Dendritic cell treated with granulocyte-macrophage colony-stimulating factor and Interleukin-4, amounts not matched to agents 40 ng/mL and 50 ng/mL, for 4 days (primary cell): ENCODE measurements at regions not wholly inside any gene's neighbourhood (a gene's known extent, or its start where the extent isn't known, plus 50 kb on each side); places are given as distances from the start of the nearest gene placed in this dataset.

Source experiments
- H3K27ac Mint-ChIP-seq: one replicate; pipeline ENCODE4 v1.8.0; 2022; ENCODE audit warnings: mild to moderate bottlenecking, mixed read lengths
- H3K27me3 Mint-ChIP-seq: one replicate; pipeline ENCODE4 v1.8.0; 2022; ENCODE audit warnings: mild to moderate bottlenecking, mixed read lengths
- H3K36me3 Mint-ChIP-seq: one replicate; pipeline ENCODE4 v1.8.0; 2022; ENCODE audit warnings: low read depth, mixed read lengths
- H3K4me1 Mint-ChIP-seq: one replicate; pipeline ENCODE4 v1.8.0; 2022; ENCODE audit warnings: low read depth, mixed read lengths
- H3K4me3 Mint-ChIP-seq: one replicate; pipeline ENCODE4 v1.8.0; 2022; ENCODE audit warnings: mild to moderate bottlenecking, moderate library complexity, mixed read lengths
- H3K9me3 Mint-ChIP-seq: one replicate; pipeline ENCODE4 v1.8.0; 2022; ENCODE audit warnings: mixed read lengths
- intact Hi-C: fragments of 100-400 bp; cut with micrococcal nuclease; formaldehyde crosslinking; loops from one replicate; pipeline ENCODE4 v1.15.0; 2022

DNA sequence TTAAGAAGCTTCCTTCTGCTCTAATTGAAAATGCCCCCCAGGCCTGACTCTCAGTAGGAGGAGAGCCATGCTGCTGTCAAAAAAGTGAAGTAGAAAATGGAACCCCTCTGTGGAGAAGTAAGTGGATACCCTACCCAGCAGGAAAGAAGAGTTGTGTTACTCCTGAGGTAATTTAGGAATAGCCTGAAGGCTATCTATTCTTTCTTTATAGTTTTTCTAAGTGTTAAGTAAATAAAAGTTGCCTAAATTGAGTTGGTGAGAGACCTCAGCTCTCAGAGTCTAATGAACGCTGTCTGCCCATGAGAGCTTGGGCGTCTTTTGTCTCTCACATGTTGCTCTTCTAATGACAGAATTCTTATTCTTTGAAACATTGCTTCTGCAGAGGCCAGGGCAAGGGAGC lies 116.2 kb downstream of the NSUN3 start:
- H3K27ac Mint-ChIP-seq, result no peak overlapping the region
- no peak overlapping the region for H3K4me3 Mint-ChIP-seq
- no peaks in the 10 kb centered on the region for H3K9me3 Mint-ChIP-seq
- intact Hi-C loops, result no loop called here
- H3K36me3 Mint-ChIP-seq, result no peaks in the 10 kb centered on the region
- no peaks in the 10 kb centered on the region for H3K4me1 Mint-ChIP-seq
- H3K27me3 Mint-ChIP-seq, result no peaks in the 10 kb centered on the region

- Mint-ChIP-seq H3K27me3 (no peaks in the 10 kb centered on the region), H3K36me3 (no peaks in the 10 kb centered on the region), H3K4me3 (no peak overlapping the region), H3K27ac (no peak overlapping the region), H3K9me3 (no peaks in the 10 kb centered on the region), H3K4me1 (no peaks in the 10 kb centered on the region)
- intact Hi-C loops, result no loop called here
These were observed 120.7 kb downstream of the NSUN3 start for GRCh38 chr3:94183551-94183950.

DNA sequence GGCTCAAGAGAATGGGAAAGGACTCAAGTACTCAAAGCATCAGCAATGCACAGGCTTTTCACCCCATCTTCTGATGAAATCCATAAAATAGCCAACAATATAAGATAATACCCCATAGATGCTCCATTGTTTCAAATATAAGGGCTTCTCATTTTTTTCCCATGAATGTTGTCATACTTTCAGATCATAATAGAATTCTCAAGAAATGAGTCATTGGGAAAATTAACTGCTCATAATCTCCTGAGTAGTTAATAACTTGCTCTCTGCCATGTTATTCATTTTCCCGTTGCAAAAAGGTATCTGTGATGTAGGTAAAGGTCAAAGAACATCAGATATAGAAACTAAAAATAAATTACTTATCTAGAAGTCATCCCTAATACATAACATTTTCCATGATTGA lies 121.9 kb downstream of the NSUN3 start:
- H3K36me3 Mint-ChIP-seq, result no peaks in the 10 kb centered on the region
- no peaks in the 10 kb centered on the region for H3K27me3 Mint-ChIP-seq
- no peaks in the 10 kb centered on the region for H3K4me1 Mint-ChIP-seq
- intact Hi-C loops, result no loop called here
- no peaks in the 10 kb centered on the region for H3K9me3 Mint-ChIP-seq
- no peak overlapping the region for H3K4me3 Mint-ChIP-seq
- H3K27ac Mint-ChIP-seq, result no peak overlapping the region

GRCh38 chr3:94185753-94186152 lies 122.9 kb downstream of the NSUN3 start:
- Mint-ChIP-seq H3K36me3 (no peaks in the 10 kb centered on the region), H3K27me3 (no peaks in the 10 kb centered on the region), H3K27ac (no peak overlapping the region), H3K9me3 (no peaks in the 10 kb centered on the region), H3K4me3 (no peak overlapping the region), H3K4me1 (no peaks in the 10 kb centered on the region)
- intact Hi-C loops, result no loop called here

GRCh38 chr3:94187697-94188096 lies 124.8 kb downstream of the NSUN3 start:
- Mint-ChIP-seq H3K27me3 (no peaks in the 10 kb centered on the region), H3K27ac (no peak overlapping the region), H3K4me3 (no peak overlapping the region), H3K36me3 (no peaks in the 10 kb centered on the region), H3K9me3 (no peaks in the 10 kb centered on the region), H3K4me1 (no peaks in the 10 kb centered on the region)
- intact Hi-C loops, result no loop called here

- no peaks in the 10 kb centered on the region for H3K36me3 Mint-ChIP-seq
- H3K27ac Mint-ChIP-seq, result no peak overlapping the region
- H3K9me3 Mint-ChIP-seq, result peaks cover 17% of the 10 kb centered on the region
- no peak overlapping the region for H3K4me3 Mint-ChIP-seq
- intact Hi-C loops, result no loop called here
- no peaks in the 10 kb centered on the region for H3K4me1 Mint-ChIP-seq
- no peaks in the 10 kb centered on the region for H3K27me3 Mint-ChIP-seq
These were observed 132.5 kb downstream of the NSUN3 start for GRCh38 chr3:94195381-94195780.

- H3K27ac Mint-ChIP-seq, result no peak overlapping the region
- no peak overlapping the region for H3K4me3 Mint-ChIP-seq
- peaks cover 16% of the 10 kb centered on the region for H3K9me3 Mint-ChIP-seq
- peaks cover 7% of the 10 kb centered on the region for H3K4me1 Mint-ChIP-seq
- intact Hi-C loops, result no loop called here
- no peaks in the 10 kb centered on the region for H3K36me3 Mint-ChIP-seq
- H3K27me3 Mint-ChIP-seq, result no peaks in the 10 kb centered on the region
These were observed 143.4 kb downstream of the NSUN3 start for GRCh38 chr3:94206291-94206690.

- Mint-ChIP-seq H3K27me3 (no peaks in the 10 kb centered on the region), H3K4me1 (peaks cover 7% of the 10 kb centered on the region), H3K36me3 (no peaks in the 10 kb centered on the region), H3K27ac (no peak overlapping the region), H3K4me3 (no peak overlapping the region), H3K9me3 (peaks cover 13% of the 10 kb centered on the region)
- intact Hi-C loops, result no loop called here
These were observed 147.4 kb downstream of the NSUN3 start for GRCh38 chr3:94210256-94210655.

- no peak overlapping the region for H3K4me3 Mint-ChIP-seq
- H3K9me3 Mint-ChIP-seq, result peaks cover 11% of the 10 kb centered on the region
- no peak overlapping the region for H3K27ac Mint-ChIP-seq
- no peaks in the 10 kb centered on the region for H3K4me1 Mint-ChIP-seq
- H3K27me3 Mint-ChIP-seq, result no peaks in the 10 kb centered on the region
- no peaks in the 10 kb centered on the region for H3K36me3 Mint-ChIP-seq
- intact Hi-C loops, result no loop called here
These were observed 154.5 kb downstream of the NSUN3 start for GRCh38 chr3:94217406-94217805.

DNA sequence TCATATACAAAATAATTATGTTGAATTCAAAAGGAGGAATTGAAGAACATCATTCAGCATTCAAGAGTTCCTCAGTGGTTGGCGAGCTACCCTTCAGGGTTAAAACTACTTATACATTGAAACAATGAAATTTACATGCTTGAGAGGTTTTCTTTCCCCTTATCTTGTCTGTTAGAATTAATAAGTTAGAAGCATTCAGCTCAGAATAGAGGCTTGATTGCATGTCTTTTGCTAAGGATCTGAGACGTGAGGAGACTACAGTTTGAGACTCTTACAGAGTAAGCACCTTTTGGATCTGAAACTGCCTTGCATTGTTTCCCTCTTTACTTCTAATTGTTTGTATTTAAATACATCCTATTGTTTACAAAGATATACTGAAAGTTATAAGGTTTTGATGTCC lies 157.6 kb downstream of the NSUN3 start:
- H3K4me3 Mint-ChIP-seq, result no peak overlapping the region
- H3K4me1 Mint-ChIP-seq, result no peaks in the 10 kb centered on the region
- no peaks in the 10 kb centered on the region for H3K27me3 Mint-ChIP-seq
- intact Hi-C loops, result no loop called here
- peaks cover 21% of the 10 kb centered on the region for H3K9me3 Mint-ChIP-seq
- no peaks in the 10 kb centered on the region for H3K36me3 Mint-ChIP-seq
- H3K27ac Mint-ChIP-seq, result no peak overlapping the region

DNA sequence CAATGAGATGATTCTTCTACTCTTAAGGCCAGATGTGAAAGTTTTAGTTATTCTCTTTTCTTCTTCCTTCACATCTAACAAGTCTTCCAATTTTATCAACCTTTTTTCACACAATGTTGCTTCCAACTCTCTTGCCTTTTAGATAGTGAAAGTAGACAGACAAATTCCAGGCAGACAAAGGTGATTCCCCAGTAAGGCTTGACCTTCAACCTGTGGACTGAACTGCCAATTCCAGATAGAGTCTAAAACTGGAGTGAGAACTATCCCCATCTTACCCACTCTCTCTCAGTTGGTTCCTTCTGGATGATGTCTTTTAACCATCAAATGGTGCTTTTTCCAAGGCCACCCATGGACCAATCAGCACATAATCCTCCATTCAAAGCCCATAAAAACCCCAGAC lies 159.0 kb downstream of the NSUN3 start:
- Mint-ChIP-seq H3K4me3 (no peak overlapping the region), H3K36me3 (no peaks in the 10 kb centered on the region), H3K27ac (no peak overlapping the region), H3K27me3 (no peaks in the 10 kb centered on the region), H3K4me1 (no peaks in the 10 kb centered on the region), H3K9me3 (peaks cover 21% of the 10 kb centered on the region)
- intact Hi-C loops, result no loop called here

DNA sequence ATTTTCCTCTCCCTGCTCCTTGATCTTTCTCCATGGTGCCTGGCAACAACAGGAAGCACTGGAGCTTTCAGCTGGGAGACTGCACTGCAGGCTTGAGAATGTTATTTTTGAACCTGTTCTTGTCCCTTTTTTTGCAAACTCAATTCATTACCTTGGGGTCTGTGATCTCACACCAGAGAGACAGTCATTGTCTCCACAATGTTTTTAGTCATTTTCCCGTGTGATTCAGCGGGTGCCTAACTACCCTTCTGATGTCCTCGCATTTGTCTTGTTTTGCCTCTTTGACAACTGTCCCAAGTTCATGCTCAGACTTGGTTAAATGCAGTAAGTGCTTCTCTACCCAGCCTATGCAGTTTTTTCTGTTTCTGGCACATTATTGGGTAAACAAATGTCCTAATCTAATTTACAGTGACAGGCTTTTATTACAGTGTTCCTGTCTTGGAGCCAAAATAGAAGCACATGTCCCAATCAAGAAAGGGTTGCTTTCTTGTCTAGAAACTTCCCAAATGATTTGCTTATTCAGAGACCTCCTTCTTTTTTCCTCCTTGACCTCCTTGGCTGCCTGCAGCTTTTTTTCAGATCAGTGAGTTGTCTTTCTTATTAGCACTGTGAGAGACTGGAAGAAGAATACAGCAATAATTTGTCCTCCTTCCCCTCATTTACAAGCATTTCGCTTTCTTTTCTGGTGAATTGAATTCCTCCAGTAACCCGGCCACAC lies 162.4 kb downstream of the NSUN3 start:
- no peak overlapping the region for H3K27ac Mint-ChIP-seq
- H3K4me3 Mint-ChIP-seq, result no peak overlapping the region
- no peaks in the 10 kb centered on the region for H3K27me3 Mint-ChIP-seq
- H3K9me3 Mint-ChIP-seq, result peaks cover 21% of the 10 kb centered on the region
- H3K36me3 Mint-ChIP-seq, result no peaks in the 10 kb centered on the region
- intact Hi-C loops, result no loop called here
- H3K4me1 Mint-ChIP-seq, result no peaks in the 10 kb centered on the region

GRCh38 chr3:94226078-94226477 lies 163.2 kb downstream of the NSUN3 start:
- Mint-ChIP-seq H3K36me3 (no peaks in the 10 kb centered on the region), H3K4me3 (no peak overlapping the region), H3K9me3 (peaks cover 21% of the 10 kb centered on the region), H3K27ac (no peak overlapping the region), H3K4me1 (no peaks in the 10 kb centered on the region), H3K27me3 (no peaks in the 10 kb centered on the region)
- intact Hi-C loops, result no loop called here

DNA sequence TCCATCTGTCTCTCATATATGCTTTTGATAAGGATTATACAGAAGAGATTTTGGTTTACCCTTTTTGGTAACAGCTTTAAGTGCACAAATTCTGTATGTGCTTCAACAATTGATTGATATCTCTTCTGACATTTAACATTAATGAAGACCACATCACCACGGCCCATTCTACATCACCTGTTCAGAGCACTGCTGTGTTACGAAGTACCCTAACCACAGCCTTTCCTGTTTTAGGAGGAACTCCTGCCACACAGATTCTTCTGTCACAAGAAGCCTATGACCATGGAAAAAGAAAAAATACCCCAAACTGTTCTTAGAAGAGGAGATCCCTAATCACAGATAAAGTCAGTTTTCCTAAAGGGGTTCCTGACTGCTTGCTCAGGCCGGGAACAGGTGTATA lies 170.1 kb downstream of the NSUN3 start:
- Mint-ChIP-seq H3K4me1 (no peaks in the 10 kb centered on the region), H3K27me3 (no peaks in the 10 kb centered on the region), H3K27ac (no peak overlapping the region), H3K36me3 (no peaks in the 10 kb centered on the region), H3K9me3 (peaks cover 2% of the 10 kb centered on the region), H3K4me3 (no peak overlapping the region)
- intact Hi-C loops, result no loop called here

GRCh38 chr3:94234177-94234788 lies 171.4 kb downstream of the NSUN3 start:
- Mint-ChIP-seq H3K27me3 (no peaks in the 10 kb centered on the region), H3K9me3 (peaks cover 9% of the 10 kb centered on the region), H3K4me1 (no peaks in the 10 kb centered on the region), H3K4me3 (no peak overlapping the region), H3K36me3 (no peaks in the 10 kb centered on the region), H3K27ac (no peak overlapping the region)
- intact Hi-C loops, result no loop called here
